T-helper 2 cell (primary cell): ENCODE measurements at regions not wholly inside any gene's neighbourhood (a gene's known extent, or its start where the extent isn't known, plus 50 kb on each side); places are given as distances from the start of the nearest gene placed in this dataset.

Source experiments
- DNase-seq, 5 experiments: peaks; one replicate each; pipeline versions ENCODE4 v3.0.0 to v3.0.0-alpha.2; 2012 to 2022

- no peak for DNase-seq
Measured at GRCh38 chr2:194223218-194223617, 1433.8 kb upstream of the SLC39A10 start.

GRCh38 chr2:194214192-194214591 lies 1442.8 kb upstream of the SLC39A10 start:
- no peak for DNase-seq

- no peak for DNase-seq
Measured at GRCh38 chr2:194205568-194206227, 1451.3 kb upstream of the SLC39A10 start.

- DNase-seq, result no peak
Measured at GRCh38 chr2:194203898-194204297, 1453.1 kb upstream of the SLC39A10 start.

GRCh38 chr2:194182888-194183287 lies 1474.1 kb upstream of the SLC39A10 start:
- no peak for DNase-seq

GRCh38 chr2:194176134-194176533 lies 1480.9 kb upstream of the SLC39A10 start:
- DNase-seq, result no peak

GRCh38 chr2:194166818-194167217 lies 1490.2 kb upstream of the SLC39A10 start:
- peak in 1 of 5 experiments; percentile 3 for DNase-seq

- DNase-seq, result no peak
Measured at GRCh38 chr2:194155431-194155830, 1501.6 kb upstream of the SLC39A10 start.

GRCh38 chr2:194151231-194151630 lies 1505.8 kb upstream of the SLC39A10 start:
- no peak for DNase-seq

GRCh38 chr2:194135463-194135862 lies 1521.6 kb upstream of the SLC39A10 start:
- no peak for DNase-seq

GRCh38 chr2:194128810-194129209 lies 1528.2 kb upstream of the SLC39A10 start:
- no peak for DNase-seq

- DNase-seq, result no peak
Measured at GRCh38 chr2:194126418-194126817, 1530.6 kb upstream of the SLC39A10 start.

- no peak for DNase-seq
Measured at GRCh38 chr2:194116861-194117260, 1540.2 kb upstream of the SLC39A10 start.

- DNase-seq, result no peak
Measured at GRCh38 chr2:194105358-194105757, 1551.7 kb upstream of the SLC39A10 start.

- no peak for DNase-seq
Measured at GRCh38 chr2:194104687-194105086, 1552.3 kb upstream of the SLC39A10 start.

- no peak for DNase-seq
Measured at GRCh38 chr2:194103941-194104659, 1552.9 kb upstream of the SLC39A10 start.

- no peak for DNase-seq
Measured at GRCh38 chr2:194102546-194102945, 1554.5 kb upstream of the SLC39A10 start.

GRCh38 chr2:194100201-194100600 lies 1556.8 kb upstream of the SLC39A10 start:
- DNase-seq, result no peak

- no peak for DNase-seq
Measured at GRCh38 chr2:194096402-194096801, 1560.6 kb upstream of the SLC39A10 start.

- no peak for DNase-seq
Measured at GRCh38 chr2:194095359-194095758, 1561.7 kb upstream of the SLC39A10 start.

- DNase-seq, result no peak
Measured at GRCh38 chr2:194090251-194090905, 1566.6 kb upstream of the SLC39A10 start.

- no peak for DNase-seq
Measured at GRCh38 chr2:194087089-194087958, 1569.7 kb upstream of the SLC39A10 start.

GRCh38 chr2:194086129-194086528 lies 1570.9 kb upstream of the SLC39A10 start:
- DNase-seq, result no peak
